Suprapubic skin (tissue), 4 donors: ENCODE measurements at regions not wholly inside any gene's neighbourhood (a gene's known extent, or its start where the extent isn't known, plus 50 kb on each side); places are given as distances from the start of the nearest gene placed in this dataset.
A peak's percentile ranks its signal among the peaks of the same experiment; 100 is the strongest.

Experiments
- DNase-seq, 2 donors: peaks; one replicate each; pipeline ENCODE4 v3.0.0-alpha.2; 2019; ENCODE audit warnings: low spot score in 2 of 2
- H3K27ac ChIP-seq: fragments of 200-600 bp; sonication (generic); one replicate; pipeline ENCODE4 v1.5.1; 2019
- H3K27me3 ChIP-seq: fragments of 200-600 bp; sonication (generic); one replicate; pipeline ENCODE4 v1.5.1; 2019
- H3K36me3 ChIP-seq: fragments of 200-600 bp; sonication (generic); one replicate; pipeline ENCODE4 v1.5.1; 2019
- H3K4me1 ChIP-seq: fragments of 200-600 bp; sonication (generic); one replicate; pipeline ENCODE4 v1.5.1; 2019
- H3K4me3 ChIP-seq: fragments of 200-600 bp; sonication (generic); one replicate; pipeline ENCODE4 v1.5.1; 2019; ENCODE audit warnings: mild to moderate bottlenecking
- H3K9me3 ChIP-seq: fragments of 200-600 bp; sonication (generic); one replicate; pipeline ENCODE4 v1.5.1; 2019
- CTCF ChIP-seq, 2 donors: fragments of 200-600 bp in 1 of 2; fragments of 450-650 bp in 1 of 2; sonication (generic) in 1 of 2; IDR thresholded peaks; one replicate each; pipeline ENCODE4 v1.5.1; 2016 to 2019; ENCODE audit warnings: antibody characterized with exemption in 2 of 2, mild to moderate bottlenecking in 1 of 2, moderate library complexity in 1 of 2
- EP300 ChIP-seq: sonication (generic); formaldehyde crosslinking; IDR thresholded peaks from one replicate; pipeline ENCODE4 v1.6.1; 2017; ENCODE audit warnings: antibody characterized with exemption
- POLR2A ChIP-seq, 2 donors: fragments of 450-650 bp; IDR thresholded peaks; one replicate each; pipeline ENCODE4 v1.6.1; 2017; ENCODE audit warnings: antibody characterized with exemption in 2 of 2, mild to moderate bottlenecking in 2 of 2, moderate library complexity in 2 of 2
- POLR2AphosphoS5 ChIP-seq, 3 donors: sonication (generic); formaldehyde crosslinking; IDR thresholded peaks; one replicate each; pipeline ENCODE4 v1.6.1; 2017; ENCODE audit warnings: antibody characterized with exemption in 3 of 3
- WGBS: methylation state at CpG from one replicate; pipeline ENCODE4 v1.1.5; 2018; 5-methylcytosine and 5-hydroxymethylcytosine counted together

- H3K9me3 ChIP-seq = no peaks in the 10 kb centered on the region
- H3K36me3 ChIP-seq = no peaks in the 10 kb centered on the region
- H3K27ac ChIP-seq = no peak overlapping the region
- WGBS = 90% methylated on average over 3 of the region's 3 CpGs
- H3K4me1 ChIP-seq = peaks cover 12% of the 10 kb centered on the region
- TF ChIP-seq EP300 (no peak), POLR2A (IDR thresholded peaks at IDR 0.05) (no peak), CTCF (IDR thresholded peaks at IDR 0.05) (no peak), POLR2AphosphoS5 (IDR thresholded peaks at IDR 0.05) (no peak)
- no peak overlapping the region for H3K4me3 ChIP-seq
- DNase-seq = no peak
- H3K27me3 ChIP-seq = no peaks in the 10 kb centered on the region
Measured at GRCh38 chr18:25563346-25563745, 211.4 kb upstream of the ZNF521 start.

GRCh38 chr18:25561918-25562317 lies 210.0 kb upstream of the ZNF521 start:
- DNase-seq = no peak
- 76% methylated on average over 6 of the region's 6 CpGs for whole genome bisulfite sequencing
- no peak overlapping the region for H3K27ac ChIP-seq
- H3K4me3 ChIP-seq = no peak overlapping the region
- H3K9me3 ChIP-seq = no peaks in the 10 kb centered on the region
- no peaks in the 10 kb centered on the region for H3K36me3 ChIP-seq
- TF ChIP-seq POLR2A (IDR thresholded peaks at IDR 0.05) = no peak
- peaks cover 12% of the 10 kb centered on the region for H3K4me1 ChIP-seq
- no peaks in the 10 kb centered on the region for H3K27me3 ChIP-seq

- TF ChIP-seq POLR2AphosphoS5 (IDR thresholded peaks at IDR 0.05) (no peak), CTCF (IDR thresholded peaks at IDR 0.05) (no peak)
- H3K36me3 ChIP-seq = no peaks in the 10 kb centered on the region
- no peak for DNase-seq
- 39% methylated on average over 4 of the region's 4 CpGs for WGBS
- no peaks in the 10 kb centered on the region for H3K27me3 ChIP-seq
- H3K4me1 ChIP-seq = peaks cover 12% of the 10 kb centered on the region
- no peak overlapping the region for H3K4me3 ChIP-seq
- peak overlapping the region; percentile 10 for H3K27ac ChIP-seq
- no peaks in the 10 kb centered on the region for H3K9me3 ChIP-seq
Measured at GRCh38 chr18:25560369-25560768, 208.4 kb upstream of the ZNF521 start.

- Histone ChIP-seq H3K27me3 (no peaks in the 10 kb centered on the region), H3K36me3 (no peaks in the 10 kb centered on the region), H3K27ac (no peak overlapping the region), H3K4me1 (peaks cover 12% of the 10 kb centered on the region), H3K4me3 (no peak overlapping the region), H3K9me3 (no peaks in the 10 kb centered on the region)
- 63% methylated on average over 7 of the region's 7 CpGs for WGBS
- no peak for DNase-seq
- TF ChIP-seq POLR2AphosphoS5 (IDR thresholded peaks at IDR 0.05) (no peak), POLR2A (IDR thresholded peaks at IDR 0.05) (no peak), CTCF (IDR thresholded peaks at IDR 0.05) (no peak), EP300 (no peak)
Measured at GRCh38 chr18:25557011-25557410, 205.0 kb upstream of the ZNF521 start.

- WGBS = 100% methylated on average over 1 of the region's 1 CpG
- no peak for TF ChIP-seq POLR2A (IDR thresholded peaks at IDR 0.05)
- TF ChIP-seq CTCF (IDR thresholded peaks at IDR 0.05) = no peak
- TF ChIP-seq EP300 = no peak
- no peak for TF ChIP-seq POLR2AphosphoS5 (IDR thresholded peaks at IDR 0.05)
Measured at GRCh38 chr18:25553631-25554263, 201.8 kb upstream of the ZNF521 start.

More at GRCh38 chr18:25553631-25554263, 201.8 kb upstream of the ZNF521 start:
- H3K27ac ChIP-seq = no peak overlapping the region
- H3K27me3 ChIP-seq = no peaks in the 10 kb centered on the region
- no peaks in the 10 kb centered on the region for H3K36me3 ChIP-seq
- no peak for DNase-seq
- no peaks in the 10 kb centered on the region for H3K4me1 ChIP-seq
- H3K9me3 ChIP-seq = no peaks in the 10 kb centered on the region
- no peak overlapping the region for H3K4me3 ChIP-seq
